Uterus (tissue), 3 donors: ENCODE measurements at regions not wholly inside any gene's neighbourhood (a gene's known extent, or its start where the extent isn't known, plus 50 kb on each side); places are given as distances from the start of the nearest gene placed in this dataset.

Experiments
- DNase-seq, 2 donors: peaks; one replicate each; pipeline ENCODE4 v3.0.0-alpha.2; 2019 to 2020
- H3K27ac ChIP-seq, 2 donors: fragments of 200-600 bp; sonication (generic); 1 replicate in 1 of 2; 2 replicates in 1 of 2; pipeline ENCODE4 v1.5.1; 2016 to 2018
- H3K27me3 ChIP-seq, 2 donors: fragments of 200-600 bp; sonication (generic); one replicate each; pipeline ENCODE4 v1.5.1; 2018 to 2019; ENCODE audit warnings: control low read depth in 1 of 2
- H3K36me3 ChIP-seq, 2 donors: fragments of 200-600 bp; sonication (generic); one replicate each; pipeline ENCODE4 v1.5.1; 2019; ENCODE audit warnings: control low read depth in 1 of 2
- H3K4me1 ChIP-seq, 2 donors: fragments of 200-600 bp; sonication (generic); one replicate each; pipeline ENCODE4 v1.5.1; 2018 to 2019; ENCODE audit warnings: control low read depth in 1 of 2
- H3K4me3 ChIP-seq, 2 donors: fragments of 200-600 bp; sonication (generic); 1 replicate in 1 of 2; 2 replicates in 1 of 2; pipeline ENCODE4 v1.5.1; 2018 to 2019; ENCODE audit warnings: mild to moderate bottlenecking in 1 of 2
- H3K9me3 ChIP-seq, 2 donors: fragments of 200-600 bp; sonication (generic); one replicate each; pipeline ENCODE4 v1.5.1; 2019; ENCODE audit warnings: control low read depth in 1 of 2
- CTCF ChIP-seq, 4 experiments: fragments of 200-600 bp in 2 of 4; fragments of 450-650 bp in 2 of 4; sonication (generic) in 2 of 4; IDR thresholded peaks; one replicate each; pipeline ENCODE4 v1.5.1; 2016 to 2019; ENCODE audit warnings: antibody characterized with exemption in 4 of 4, mild to moderate bottlenecking in 2 of 4, moderate library complexity in 1 of 4
- POLR2A ChIP-seq, 2 donors: fragments of 450-650 bp; IDR thresholded peaks; one replicate each; pipeline ENCODE4 v1.6.1; 2016; ENCODE audit warnings: antibody characterized with exemption in 2 of 2, mild to moderate bottlenecking in 1 of 2, moderate library complexity in 1 of 2
- intact Hi-C: fragments of 100-400 bp; cut with DNase I; formaldehyde crosslinking; loops from one replicate; pipeline ENCODE4 v1.15.1; 2023; ENCODE audit warnings: low total_unique reads
- donor health status: DM: yes; HTN: yes; CAD: no.

GRCh38 chr13:62129000-62129551 lies 713.4 kb upstream of the PCDH20 start:
- H3K27me3 ChIP-seq: no peaks in the 10 kb centered on the region
- no peaks in the 10 kb centered on the region for H3K9me3 ChIP-seq
- TF ChIP-seq POLR2A (IDR thresholded peaks at IDR 0.05) (no peak), CTCF (IDR thresholded peaks at IDR 0.05) (no peak)

DNA sequence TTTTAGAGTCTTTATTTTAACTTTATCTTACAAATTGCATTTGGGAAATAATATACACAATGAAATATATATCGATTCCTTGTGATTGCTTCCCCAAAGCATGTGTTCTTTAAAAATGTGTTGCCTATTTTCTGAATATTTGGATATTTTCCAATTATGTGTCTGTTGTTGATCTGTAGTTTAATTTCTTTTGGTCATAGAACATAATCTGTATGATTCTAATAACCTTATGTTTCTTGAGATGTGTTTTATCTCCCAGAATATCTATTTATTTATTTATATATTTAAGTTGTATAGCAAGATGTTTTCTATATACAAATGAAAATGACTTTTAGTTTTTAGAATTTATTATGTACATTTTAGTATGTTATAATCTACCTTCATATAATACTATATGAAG lies 710.8 kb upstream of the PCDH20 start:
- H3K9me3 ChIP-seq: no peaks in the 10 kb centered on the region
- no peak for DNase-seq
- TF ChIP-seq CTCF (IDR thresholded peaks at IDR 0.05) (no peak), POLR2A (IDR thresholded peaks at IDR 0.05) (no peak)
- no peak overlapping the region for H3K4me3 ChIP-seq
- no peaks in the 10 kb centered on the region for H3K27me3 ChIP-seq
- no peaks in the 10 kb centered on the region for H3K4me1 ChIP-seq
- H3K27ac ChIP-seq: no peak overlapping the region
- intact Hi-C loops: no loop called here
- H3K36me3 ChIP-seq: no peaks in the 10 kb centered on the region

More at GRCh38 chr13:62129000-62129551, 713.4 kb upstream of the PCDH20 start:
- H3K36me3 ChIP-seq: no peaks in the 10 kb centered on the region
- no peak overlapping the region for H3K4me3 ChIP-seq
- intact Hi-C loops: no loop called here
- no peak overlapping the region for H3K27ac ChIP-seq
- no peak for DNase-seq
- no peaks in the 10 kb centered on the region for H3K4me1 ChIP-seq

GRCh38 chr13:62125451-62125850 lies 709.8 kb upstream of the PCDH20 start:
- H3K27me3 ChIP-seq: no peaks in the 10 kb centered on the region
- TF ChIP-seq POLR2A (IDR thresholded peaks at IDR 0.05) (no peak), CTCF (IDR thresholded peaks at IDR 0.05) (no peak)
- H3K9me3 ChIP-seq: no peaks in the 10 kb centered on the region
- intact Hi-C loops: no loop called here
- H3K36me3 ChIP-seq: no peaks in the 10 kb centered on the region
- no peak overlapping the region for H3K27ac ChIP-seq
- no peak for DNase-seq
- no peak overlapping the region for H3K4me3 ChIP-seq
- H3K4me1 ChIP-seq: no peaks in the 10 kb centered on the region

- DNase-seq: no peak
- no peaks in the 10 kb centered on the region for H3K27me3 ChIP-seq
- no peaks in the 10 kb centered on the region for H3K9me3 ChIP-seq
- TF ChIP-seq CTCF (IDR thresholded peaks at IDR 0.05) (no peak), POLR2A (IDR thresholded peaks at IDR 0.05) (no peak)
- no peak overlapping the region for H3K27ac ChIP-seq
- H3K4me3 ChIP-seq: no peak overlapping the region
- no peaks in the 10 kb centered on the region for H3K36me3 ChIP-seq
- no peaks in the 10 kb centered on the region for H3K4me1 ChIP-seq
- intact Hi-C loops: no loop called here
These were observed 707.8 kb upstream of the PCDH20 start for GRCh38 chr13:62123409-62123808.

- no peak overlapping the region for H3K4me3 ChIP-seq
- no peak overlapping the region for H3K27ac ChIP-seq
- TF ChIP-seq POLR2A (IDR thresholded peaks at IDR 0.05) (no peak), CTCF (IDR thresholded peaks at IDR 0.05) (no peak)
- intact Hi-C loops: no loop called here
- H3K4me1 ChIP-seq: no peaks in the 10 kb centered on the region
- DNase-seq: no peak
- H3K27me3 ChIP-seq: no peaks in the 10 kb centered on the region
- H3K9me3 ChIP-seq: no peaks in the 10 kb centered on the region
- H3K36me3 ChIP-seq: no peaks in the 10 kb centered on the region
These were observed 706.8 kb upstream of the PCDH20 start for GRCh38 chr13:62122434-62122833.
